ENCODE measurements at regions not wholly inside any gene's neighbourhood (a gene's known extent, or its start where the extent isn't known, plus 50 kb on each side); places are given as distances from the start of the nearest gene placed in this dataset.
"Not testable (repeated sequence)": the region's sequence is repeated elsewhere in the genome, so short reads cannot be mapped to it uniquely, and the experiment has no call there.

- FAIRE-seq (no peak), DNase-seq (no peak)
- WGBS, 3 donors = 89 to 92% (median 91%) methylated on average over 1 of the region's 1 CpG
- no peaks in the 10 kb centered on the region for H3K9me3 ChIP-seq (ENCODE audit: control insufficient read depth in 2 of 2, insufficient read depth in 1 of 2, low read depth in 1 of 2, low read length in 1 of 2)
- H3K27ac ChIP-seq (ENCODE audit: low read depth in 1 of 3, low read length in 2 of 3) = no peak overlapping the region
- H3K4me1 ChIP-seq (ENCODE audit: control insufficient read depth in 3 of 3, insufficient read depth in 2 of 3, low read depth in 1 of 3, low read length in 2 of 3) = no peaks in the 10 kb centered on the region
- H3K27me3 ChIP-seq (ENCODE audit: control insufficient read depth in 3 of 3, insufficient read depth in 3 of 3, low read length in 3 of 3) = no peaks in the 10 kb centered on the region
- no peak overlapping the region for H3K4me3 ChIP-seq (ENCODE audit: low read depth in 1 of 3, low read length in 3 of 3)
- H3K36me3 ChIP-seq (ENCODE audit: control insufficient read depth in 3 of 3, insufficient read depth in 2 of 3, low read depth in 1 of 3, low read length in 3 of 3) = no peaks in the 10 kb centered on the region
Measured at GRCh38 chr15:66963710-66964109, 101.7 kb upstream of the SMAD3 start.

- DNase-seq (no peak), FAIRE-seq (no peak)
- H3K4me3 ChIP-seq (ENCODE audit: low read depth in 1 of 3, low read length in 3 of 3) = no peak overlapping the region
- H3K36me3 ChIP-seq (ENCODE audit: control insufficient read depth in 3 of 3, insufficient read depth in 2 of 3, low read depth in 1 of 3, low read length in 3 of 3) = no peaks in the 10 kb centered on the region
- H3K27ac ChIP-seq (ENCODE audit: low read depth in 1 of 3, low read length in 2 of 3) = no peak overlapping the region
- no peaks in the 10 kb centered on the region for H3K9me3 ChIP-seq (ENCODE audit: control insufficient read depth in 2 of 2, insufficient read depth in 1 of 2, low read depth in 1 of 2, low read length in 1 of 2)
- H3K27me3 ChIP-seq (ENCODE audit: control insufficient read depth in 3 of 3, insufficient read depth in 3 of 3, low read length in 3 of 3) = no peaks in the 10 kb centered on the region
- no peaks in the 10 kb centered on the region for H3K4me1 ChIP-seq (ENCODE audit: control insufficient read depth in 3 of 3, insufficient read depth in 2 of 3, low read depth in 1 of 3, low read length in 2 of 3)
- 94 to 96% (median 94%) methylated on average over 9 of the region's 9 CpGs for WGBS, 3 donors
Measured at GRCh38 chr15:66964111-66964738, 101.2 kb upstream of the SMAD3 start.

DNA sequence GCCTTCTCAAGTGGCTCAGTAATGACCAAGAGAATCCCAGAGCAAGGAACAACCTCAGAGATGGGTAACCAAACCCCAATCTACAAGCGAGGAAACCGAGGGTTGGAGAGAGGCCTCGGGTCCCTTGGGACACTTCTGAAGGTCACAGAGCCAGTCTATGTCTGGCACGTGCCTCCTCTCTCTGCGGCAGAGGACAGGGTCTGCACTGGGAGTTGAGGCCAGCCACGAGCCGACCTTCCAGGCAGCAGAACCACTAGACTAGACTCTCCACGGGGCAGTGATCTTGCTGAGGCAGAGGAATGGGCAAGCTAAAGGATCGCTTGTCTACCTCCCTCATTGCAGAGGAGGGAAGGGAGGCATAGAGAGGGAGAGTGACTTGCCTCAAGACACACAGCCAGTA lies 100.6 kb upstream of the SMAD3 start:
- DNase-seq (no peak), FAIRE-seq (no peak)
- no peaks in the 10 kb centered on the region for H3K9me3 ChIP-seq (ENCODE audit: control insufficient read depth in 2 of 2, insufficient read depth in 1 of 2, low read depth in 1 of 2, low read length in 1 of 2)
- no peaks in the 10 kb centered on the region for H3K4me1 ChIP-seq (ENCODE audit: control insufficient read depth in 3 of 3, insufficient read depth in 2 of 3, low read depth in 1 of 3, low read length in 2 of 3)
- no peaks in the 10 kb centered on the region for H3K27me3 ChIP-seq (ENCODE audit: control insufficient read depth in 3 of 3, insufficient read depth in 3 of 3, low read length in 3 of 3)
- no peak overlapping the region for H3K27ac ChIP-seq (ENCODE audit: low read depth in 1 of 3, low read length in 2 of 3)
- no peak overlapping the region for H3K4me3 ChIP-seq (ENCODE audit: low read depth in 1 of 3, low read length in 3 of 3)
- WGBS, 3 donors = 87 to 91% (median 87%) methylated on average over 9 of the region's 9 CpGs
- no peaks in the 10 kb centered on the region for H3K36me3 ChIP-seq (ENCODE audit: control insufficient read depth in 3 of 3, insufficient read depth in 2 of 3, low read depth in 1 of 3, low read length in 3 of 3)

- 90 to 92% (median 92%) methylated on average over 10 of the region's 10 CpGs for WGBS, 3 donors
- FAIRE-seq = no peak
- no peak overlapping the region for H3K27ac ChIP-seq (ENCODE audit: low read depth in 1 of 3, low read length in 2 of 3)
Measured at GRCh38 chr15:66965201-66965900, 100.1 kb upstream of the SMAD3 start.

DNA sequence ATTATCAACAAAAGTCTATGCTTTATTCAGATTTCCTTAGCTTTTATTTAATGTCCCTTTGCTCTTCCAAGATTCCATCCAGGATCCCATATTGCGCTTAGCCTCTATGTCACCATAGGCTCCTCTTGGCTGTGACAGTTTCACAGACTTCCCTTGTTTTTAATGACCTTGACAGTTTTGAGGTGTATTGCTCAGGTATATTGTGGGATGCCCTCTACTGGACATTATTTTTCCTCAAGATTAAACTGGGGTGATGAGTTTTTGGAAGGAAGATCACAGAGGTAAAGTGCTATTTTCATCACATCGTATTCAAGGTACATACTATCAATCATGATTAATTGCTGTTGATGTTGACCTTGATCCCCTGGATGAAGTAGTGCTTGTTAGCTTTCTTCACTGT lies 99.1 kb upstream of the SMAD3 start:
- H3K4me3 ChIP-seq (ENCODE audit: low read depth in 1 of 3, low read length in 3 of 3) = no peak overlapping the region
- H3K4me1 ChIP-seq (ENCODE audit: control insufficient read depth in 3 of 3, insufficient read depth in 2 of 3, low read depth in 1 of 3, low read length in 2 of 3) = no peaks in the 10 kb centered on the region
- H3K27me3 ChIP-seq (ENCODE audit: control insufficient read depth in 3 of 3, insufficient read depth in 3 of 3, low read length in 3 of 3) = no peaks in the 10 kb centered on the region
- WGBS, 3 donors = 63 to 73% (median 69%) methylated on average over 2 of the region's 2 CpGs
- H3K9me3 ChIP-seq (ENCODE audit: control insufficient read depth in 2 of 2, insufficient read depth in 1 of 2, low read depth in 1 of 2, low read length in 1 of 2) = no peaks in the 10 kb centered on the region
- H3K36me3 ChIP-seq (ENCODE audit: control insufficient read depth in 3 of 3, insufficient read depth in 2 of 3, low read depth in 1 of 3, low read length in 3 of 3) = no peaks in the 10 kb centered on the region
- DNase-seq (no peak), FAIRE-seq (no peak)
- H3K27ac ChIP-seq (ENCODE audit: low read depth in 1 of 3, low read length in 2 of 3) = no peak overlapping the region

More at GRCh38 chr15:66965201-66965900, 100.1 kb upstream of the SMAD3 start:
- DNase-seq = no peak
- Histone ChIP-seq H3K36me3 (ENCODE audit: control insufficient read depth in 3 of 3, insufficient read depth in 2 of 3, low read depth in 1 of 3, low read length in 3 of 3) (no peaks in the 10 kb centered on the region), H3K4me1 (ENCODE audit: control insufficient read depth in 3 of 3, insufficient read depth in 2 of 3, low read depth in 1 of 3, low read length in 2 of 3) (no peaks in the 10 kb centered on the region), H3K4me3 (ENCODE audit: low read depth in 1 of 3, low read length in 3 of 3) (no peak overlapping the region), H3K9me3 (ENCODE audit: control insufficient read depth in 2 of 2, insufficient read depth in 1 of 2, low read depth in 1 of 2, low read length in 1 of 2) (no peaks in the 10 kb centered on the region), H3K27me3 (ENCODE audit: control insufficient read depth in 3 of 3, insufficient read depth in 3 of 3, low read length in 3 of 3) (no peaks in the 10 kb centered on the region)

DNA sequence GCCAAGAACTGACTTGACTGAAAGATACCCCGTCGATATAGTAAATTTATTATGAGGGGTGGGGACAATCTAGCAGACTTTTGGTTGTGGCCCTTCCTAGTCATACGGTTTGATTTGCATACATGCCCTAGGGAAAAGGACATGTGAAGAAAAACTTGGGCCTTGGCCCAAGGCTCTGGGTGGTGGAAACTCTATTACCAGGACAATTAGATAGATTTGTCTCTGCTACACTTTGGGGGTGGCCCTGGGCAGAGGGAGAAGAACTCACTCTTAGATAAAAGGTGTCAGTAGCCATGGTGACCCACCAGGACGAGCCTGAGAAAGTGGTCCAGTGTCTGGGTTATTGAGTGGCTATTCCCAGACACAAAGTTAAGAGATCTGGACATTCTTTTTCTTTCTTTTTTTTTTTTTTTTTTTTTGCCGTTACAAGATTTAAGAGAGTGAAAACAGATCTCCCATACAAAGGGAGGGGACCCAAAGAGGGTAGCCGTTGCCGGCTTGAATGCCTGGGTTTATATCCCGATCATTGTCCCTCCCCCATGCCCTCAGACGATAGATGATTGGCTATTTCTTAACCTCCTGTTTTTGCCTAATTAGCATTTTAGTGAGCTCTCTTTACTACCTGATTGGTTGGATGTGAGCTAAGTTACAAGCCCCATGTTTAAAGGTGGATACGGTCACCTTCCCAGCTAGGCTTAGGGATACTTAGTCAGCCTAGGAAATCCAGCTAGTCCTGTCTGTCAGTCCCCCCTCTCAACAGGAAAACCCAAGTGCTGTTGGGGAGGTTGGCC lies 96.4 kb upstream of the SMAD3 start:
- Histone ChIP-seq H3K27me3 (ENCODE audit: control insufficient read depth in 3 of 3, insufficient read depth in 3 of 3, low read length in 3 of 3) (no peaks in the 10 kb centered on the region), H3K9me3 (ENCODE audit: control insufficient read depth in 2 of 2, insufficient read depth in 1 of 2, low read depth in 1 of 2, low read length in 1 of 2) (no peaks in the 10 kb centered on the region), H3K4me3 (ENCODE audit: low read depth in 1 of 3, low read length in 3 of 3) (no peak overlapping the region), H3K27ac (ENCODE audit: low read depth in 1 of 3, low read length in 2 of 3) (no peak overlapping the region), H3K4me1 (ENCODE audit: control insufficient read depth in 3 of 3, insufficient read depth in 2 of 3, low read depth in 1 of 3, low read length in 2 of 3) (no peaks in the 10 kb centered on the region), H3K36me3 (ENCODE audit: control insufficient read depth in 3 of 3, insufficient read depth in 2 of 3, low read depth in 1 of 3, low read length in 3 of 3) (no peaks in the 10 kb centered on the region)
- DNase-seq (no peak), FAIRE-seq (no peak)
- WGBS, 3 donors = 89 to 95% (median 91%) methylated on average over 10 of the region's 10 CpGs

DNA sequence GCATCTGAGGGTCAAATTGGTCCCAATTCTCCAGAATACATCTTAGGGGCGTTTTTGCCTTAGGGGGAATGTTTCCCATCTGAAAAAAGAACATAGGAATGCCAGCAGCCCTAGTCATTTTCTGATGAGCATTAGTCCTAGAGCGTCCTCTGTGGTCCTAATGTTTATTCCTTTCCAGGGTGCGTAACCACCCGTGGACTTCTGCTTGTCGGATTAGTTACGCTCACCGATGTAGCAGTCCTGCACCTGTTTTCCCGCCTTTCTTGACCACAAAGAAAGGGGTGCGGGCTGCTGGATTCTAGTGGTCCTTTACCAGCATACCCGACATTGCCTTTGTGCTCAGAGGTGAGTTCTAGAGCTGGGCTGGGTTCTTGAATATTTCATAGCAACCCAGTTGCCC lies 91.3 kb upstream of the SMAD3 start:
- DNase-seq; H3K36me3 ChIP-seq (ENCODE audit: control insufficient read depth in 3 of 3, insufficient read depth in 2 of 3, low read depth in 1 of 3, low read length in 3 of 3); FAIRE-seq; H3K4me1 ChIP-seq (ENCODE audit: control insufficient read depth in 3 of 3, insufficient read depth in 2 of 3, low read depth in 1 of 3, low read length in 2 of 3); H3K27me3 ChIP-seq (ENCODE audit: control insufficient read depth in 3 of 3, insufficient read depth in 3 of 3, low read length in 3 of 3); H3K4me3 ChIP-seq (ENCODE audit: low read depth in 1 of 3, low read length in 3 of 3); H3K9me3 ChIP-seq (ENCODE audit: control insufficient read depth in 2 of 2, insufficient read depth in 1 of 2, low read depth in 1 of 2, low read length in 1 of 2); H3K27ac ChIP-seq (ENCODE audit: low read depth in 1 of 3, low read length in 2 of 3): not testable (repeated sequence)
- WGBS, 3 donors = 91 to 94% (median 92%) methylated on average over 10 of the region's 10 CpGs

DNA sequence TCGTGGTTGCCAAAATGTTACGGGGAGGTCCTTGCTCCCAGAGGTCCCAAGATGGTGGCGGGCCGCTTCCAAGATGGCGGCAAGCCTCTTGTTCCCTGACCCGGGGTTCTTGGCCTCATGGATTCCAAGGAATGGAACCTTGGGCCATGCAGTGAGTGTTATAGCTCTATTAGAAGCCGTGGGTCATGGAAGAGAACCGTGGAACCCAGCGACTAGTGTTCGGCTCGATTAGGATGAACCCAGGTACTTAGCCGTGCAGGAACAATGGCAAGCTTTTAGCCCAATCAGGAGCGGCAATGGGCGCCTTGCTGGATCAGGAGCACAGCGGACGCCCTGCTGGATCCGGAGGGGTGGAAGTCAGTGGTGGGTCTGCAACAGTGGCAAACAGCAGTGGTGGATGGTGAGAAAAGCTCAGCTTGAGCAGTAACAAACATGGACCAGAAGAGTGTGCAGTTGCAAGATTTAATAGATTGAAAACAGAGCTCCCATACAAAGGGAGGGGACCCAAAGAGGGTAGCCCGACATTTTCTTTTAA lies 89.2 kb upstream of the SMAD3 start:
- H3K27ac ChIP-seq (ENCODE audit: low read depth in 1 of 3, low read length in 2 of 3); FAIRE-seq; H3K27me3 ChIP-seq (ENCODE audit: control insufficient read depth in 3 of 3, insufficient read depth in 3 of 3, low read length in 3 of 3); H3K9me3 ChIP-seq (ENCODE audit: control insufficient read depth in 2 of 2, insufficient read depth in 1 of 2, low read depth in 1 of 2, low read length in 1 of 2); H3K4me1 ChIP-seq (ENCODE audit: control insufficient read depth in 3 of 3, insufficient read depth in 2 of 3, low read depth in 1 of 3, low read length in 2 of 3); H3K4me3 ChIP-seq (ENCODE audit: low read depth in 1 of 3, low read length in 3 of 3); H3K36me3 ChIP-seq (ENCODE audit: control insufficient read depth in 3 of 3, insufficient read depth in 2 of 3, low read depth in 1 of 3, low read length in 3 of 3); DNase-seq: not testable (repeated sequence)
- WGBS, 3 donors = 91 to 96% (median 94%) methylated on average over 18 of the region's 18 CpGs
